K562 (cell line): ENCODE measurements at regions not wholly inside any gene's neighbourhood (a gene's known extent, or its start where the extent isn't known, plus 50 kb on each side); places are given as distances from the start of the nearest gene placed in this dataset.

Experiments used
- ATAC-seq: fragments of 200-7000 bp; cut with Tn5 transposase; 3 replicates; pipeline ENCODE4 v1.9.1; 2020; ENCODE audit warnings: moderate library complexity
- BruUV-seq: library from RNA; stranded (reverse); fragments of 400-500 nt; replicated peaks from 2 replicates; lab custom pipeline; 2021; lab: Mats Ljungman, UMichigan
- CTCF ChIA-PET: fragments of 300-600 bp; formaldehyde crosslinking; extraction: SDS; loops from one replicate; lab custom pipeline; 2021; ENCODE audit warnings: low intra/inter-chr PET ratio; lab: Yijun Ruan, JAX
- POLR2A ChIA-PET: fragments of 300-600, 350-650 bp; sonication (Branson Sonifier 250); formaldehyde crosslinking; extraction: SDS; loops from one replicate; lab custom pipeline; 2021; ENCODE audit warnings: antibody characterized with exemption, inconsistent platforms; lab: Yijun Ruan, JAX
- DNase-seq, 4 experiments: peaks; one replicate each; pipeline versions ENCODE4 v3.0.0 to v3.0.0-alpha.2; 2011 to 2018; ENCODE audit warnings: low spot score in 3 of 4, mixed read lengths in 3 of 4; ENCODE audit errors: extremely low read depth in 1 of 4
- FAIRE-seq: peaks from 2 replicates; lab custom pipeline; 2011; peaks lifted over from hg19 to GRCh38; lab: Jason Lieb, UNC
- H2AFZ ChIP-seq: 2 replicates; pipeline ENCODE4 v1.6.0; 2011; ENCODE audit warnings: low read depth, low read length, control low read depth, inconsistent platforms
- H3K27ac ChIP-seq: fragments of 200-600 bp; 3 replicates; pipeline ENCODE4 v1.8.0; 2011; ENCODE audit warnings: low read depth, mild to moderate bottlenecking, control low read depth, inconsistent platforms, low read length, moderate library complexity, mixed read lengths; ENCODE audit errors: extremely low read depth
- H3K27me3 ChIP-seq, 2 experiments: fragments of 300-600 bp in 1 of 2; 2 replicates in 1 of 2; 3 replicates in 1 of 2; pipeline versions ENCODE4 v1.6.0 to v1.8.0; 2011; ENCODE audit warnings: inconsistent platforms in 2 of 2, low read length in 2 of 2, mild to moderate bottlenecking in 1 of 2, mixed read lengths in 1 of 2, moderate library complexity in 1 of 2; ENCODE audit not compliant: control insufficient read depth in 2 of 2, insufficient read depth in 2 of 2
- H3K36me3 ChIP-seq: fragments of 300-600 bp; 3 replicates; pipeline ENCODE4 v1.8.0; 2011; ENCODE audit warnings: mild to moderate bottlenecking, low read length, inconsistent platforms; ENCODE audit not compliant: control insufficient read depth, insufficient read depth
- H3K4me1 ChIP-seq, 2 experiments: fragments of 200-600 bp in 1 of 2; replicated peaks in 1 of 2; 2 replicates in 1 of 2; 3 replicates in 1 of 2; pipeline versions ENCODE4 v1.5.1 to v1.8.0; 2011; ENCODE audit warnings: inconsistent platforms in 2 of 2, low read length in 2 of 2, mild to moderate bottlenecking in 1 of 2, mixed read lengths in 1 of 2, moderate library complexity in 1 of 2; ENCODE audit not compliant: control insufficient read depth in 2 of 2, insufficient read depth in 2 of 2
- H3K4me2 ChIP-seq: 2 replicates; pipeline ENCODE4 v1.6.1; 2011; ENCODE audit warnings: low read length, control low read depth, inconsistent platforms, mixed read lengths; ENCODE audit not compliant: insufficient read depth
- H3K4me3 ChIP-seq: fragments of 200-600 bp; sonication (generic), shearing (Covaris generic); 2 replicates; pipeline ENCODE4 v1.5.1; 2016; ENCODE audit warnings: control low read depth, inconsistent platforms
- H3K79me2 ChIP-seq: fragments of 200-600 bp; 3 replicates; pipeline ENCODE4 v1.8.0; 2011; ENCODE audit warnings: low read length, inconsistent platforms; ENCODE audit not compliant: control insufficient read depth, insufficient read depth
- H3K9ac ChIP-seq, 2 experiments: 2 replicates each; pipeline versions ENCODE4 v1.6.0 to v1.6.1; 2011; ENCODE audit warnings: low read depth in 2 of 2, low read length in 2 of 2, control low read depth in 1 of 2, inconsistent platforms in 1 of 2, mild to moderate bottlenecking in 1 of 2, mixed read lengths in 1 of 2; ENCODE audit not compliant: insufficient read depth in 1 of 2
- H3K9me1 ChIP-seq: one replicate; pipeline ENCODE4 v1.6.0; 2011; ENCODE audit warnings: inconsistent platforms, mild to moderate bottlenecking, low read length, moderate library complexity; ENCODE audit not compliant: control insufficient read depth, insufficient read depth
- H3K9me3 ChIP-seq: replicated peaks from 2 replicates; pipeline ENCODE4 v1.5.1; 2011; ENCODE audit warnings: low read depth, low read length, inconsistent platforms; ENCODE audit not compliant: control insufficient read depth, insufficient read depth
- H4K20me1 ChIP-seq: replicated peaks from 2 replicates; pipeline ENCODE4 v1.6.1; 2011; ENCODE audit warnings: low read length, inconsistent platforms, mixed read lengths; ENCODE audit not compliant: control insufficient read depth, insufficient read depth
- BACH1 ChIP-seq: fragments of 200-800 bp; sonication (Bioruptor generic); IDR thresholded peaks from 2 replicates; pipeline ENCODE4 v1.6.1; 2016; ENCODE audit warnings: missing genetic modification characterization, missing compliant biosample characterization
- BHLHE40 ChIP-seq: IDR thresholded peaks from 2 replicates; pipeline ENCODE4 v1.6.1; 2011; ENCODE audit warnings: low read length, improper control_type of control experiment
- GTF3C2 ChIP-seq: IDR thresholded peaks from 3 replicates; pipeline ENCODE4 v1.6.1; 2011; ENCODE audit warnings: borderline replicate concordance, mild to moderate bottlenecking, moderate library complexity; ENCODE audit not compliant: insufficient read length; ENCODE audit errors: extremely low read depth
- ILK ChIP-seq: fragments of 450-650 bp; IDR thresholded peaks from 2 replicates; pipeline ENCODE4 v1.6.1; 2016; ENCODE audit warnings: missing genetic modification characterization, low read depth, mild to moderate bottlenecking, missing compliant biosample characterization, moderate library complexity, borderline replicate concordance
- RBFOX2 ChIP-seq: fragments of 200-400 bp; formaldehyde crosslinking; IDR thresholded peaks from 2 replicates; pipeline ENCODE4 v1.6.1; 2017; ENCODE audit warnings: low read depth, mild to moderate bottlenecking, low read length, moderate library complexity
- ZNF696 ChIP-seq: fragments of 250-450 bp; sonication (Bioruptor Pico); conservative IDR thresholded peaks from 2 replicates; pipeline ENCODE4 v1.4.0; 2020; ENCODE audit warnings: mild to moderate bottlenecking, moderate library complexity
- WGBS: fragments of 100-300 bp; shearing (Covaris generic); methylation state at CpG from one replicate; pipeline ENCODE4 v1.1.6; 2016; ENCODE audit warnings: low coverage, mixed read lengths; ENCODE audit not compliant: insufficient coverage; ENCODE audit errors: missing lambda C conversion rate; 5-methylcytosine and 5-hydroxymethylcytosine counted together
- in situ Hi-C: fragments of 300-500 bp; cut with MboI; formaldehyde crosslinking; loops from 4 replicates; pipeline ENCODE4 v1.15.0; 2018; ENCODE audit warnings: inconsistent platforms, mixed read lengths
- intact Hi-C: fragments of 100-400 bp; cut with micrococcal nuclease; formaldehyde crosslinking; loops from 2 replicates; pipeline ENCODE4 v1.14.2; 2022

GRCh38 chr6:100188754-100189153, 194.7 kb upstream of the MCHR2 start (continued):
- TF ChIP-seq GTF3C2 = no peak

DNA sequence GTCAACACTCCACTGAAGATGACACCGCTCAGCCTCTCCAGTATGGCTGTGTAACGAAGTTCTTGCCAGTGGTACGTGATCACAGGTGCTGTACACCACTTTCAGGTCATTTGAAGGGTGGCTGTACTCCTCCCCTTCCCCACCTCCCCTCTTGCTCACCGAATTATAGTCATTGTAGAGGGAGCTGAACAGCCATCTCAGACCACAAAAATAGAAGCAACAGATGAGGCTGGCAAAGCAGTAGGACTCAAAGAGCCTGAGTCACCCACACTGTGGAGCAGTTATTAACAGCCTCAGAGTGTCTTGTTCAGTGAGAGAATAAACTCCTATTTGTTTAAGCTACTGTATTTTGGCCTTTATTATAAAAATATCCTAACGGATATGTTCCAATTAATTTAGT, 192.5 kb upstream of the MCHR2 start:
- no peak overlapping the region for H3K4me3 ChIP-seq
- BruUV-seq = no TSS peak

More for the DNA sequence above, 192.5 kb upstream of the MCHR2 start:
- Histone ChIP-seq H3K4me1 (no peaks in the 10 kb centered on the region; a peak in 1 of 5 replicates), H4K20me1 (no peaks in the 10 kb centered on the region), H3K4me2 (no peak overlapping the region), H3K9me3 (no peaks in the 10 kb centered on the region), H3K36me3 (no peaks in the 10 kb centered on the region), H3K27me3 (no peaks in the 10 kb centered on the region), H3K27ac (no peak overlapping the region), H3K9me1 (no peaks in the 10 kb centered on the region), H3K79me2 (no peaks in the 10 kb centered on the region), H2AFZ (peak overlapping the region; percentile 64; the same call in 1 of the 2 replicates), H3K9ac (no peak overlapping the region)
- ChIA-PET POLR2A (interaction anchor here (0.6 kb wide), 1 partner anchor 413 kb away, joined by 3 read pairs; no protein-coding TSS in a partner anchor), CTCF (no interaction called here)
- no peak for FAIRE-seq
- 23% methylated on average over 5 of the region's 5 CpGs for WGBS
- ATAC-seq = peak; percentile 47; the same call in 1 of the 3 replicates
- no peak for DNase-seq
- intact Hi-C loops = no loop called here
- TF ChIP-seq BACH1 = no peak
- TF ChIP-seq RBFOX2 = no peak
- TF ChIP-seq ILK (tag) = no peak
- no peak for TF ChIP-seq BHLHE40
- TF ChIP-seq ZNF696 (CRISPR knock-in tag) = no peak
- in situ Hi-C loops = no loop called here
